Non-pigmented ciliary epithelial cell (primary cell): ENCODE measurements at regions not wholly inside any gene's neighbourhood (a gene's known extent, or its start where the extent isn't known, plus 50 kb on each side); places are given as distances from the start of the nearest gene placed in this dataset.

Source experiments
- DNase-seq: peaks from one replicate; pipeline ENCODE4 v3.0.0-alpha.2; 2010; ENCODE audit warnings: low read depth

- DNase-seq = no peak
Observed at GRCh38 chr1:57633881-57634280, 210.0 kb upstream of the DAB1 start.

DNA sequence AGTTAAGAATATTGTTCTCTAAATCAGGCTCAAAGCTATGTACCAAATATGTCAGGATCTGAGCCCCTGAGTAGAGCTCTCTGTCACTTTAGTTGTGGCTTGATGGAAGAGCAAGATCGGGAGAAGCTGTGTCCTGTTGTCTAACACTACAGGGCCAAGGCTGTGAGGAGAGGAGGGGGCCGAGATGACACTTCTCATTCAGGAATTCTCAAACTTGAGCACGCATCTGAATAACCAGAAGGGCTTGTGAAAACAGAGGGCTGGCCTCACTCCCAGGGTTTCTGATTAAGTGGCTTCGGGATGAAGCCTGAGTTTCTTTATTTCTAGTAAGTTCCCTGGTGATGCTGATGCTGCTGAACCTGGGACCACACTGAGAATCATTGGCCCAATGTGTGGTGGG is 209.2 kb upstream of the DAB1 start:
- DNase-seq = no peak

DNA sequence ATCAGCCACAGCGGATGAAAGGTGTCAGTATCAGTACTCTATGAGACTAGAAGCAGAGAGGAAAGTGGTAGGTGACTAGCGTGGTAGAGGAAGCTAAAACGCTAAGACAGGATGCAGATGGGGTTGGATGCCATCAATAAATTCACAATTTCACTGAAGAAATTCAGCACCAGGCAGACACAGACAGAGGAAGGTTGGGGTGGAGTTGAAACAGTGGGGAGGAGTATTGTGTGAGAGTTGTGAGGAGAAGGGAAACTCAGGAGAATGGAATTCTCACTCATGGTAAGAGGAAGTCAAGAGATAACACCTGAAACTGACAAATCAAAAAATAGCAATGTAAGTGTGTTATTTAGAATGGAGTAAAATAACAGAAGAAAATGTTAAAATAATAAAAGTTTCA is 208.5 kb upstream of the DAB1 start:
- peak; percentile 44 for DNase-seq

DNA sequence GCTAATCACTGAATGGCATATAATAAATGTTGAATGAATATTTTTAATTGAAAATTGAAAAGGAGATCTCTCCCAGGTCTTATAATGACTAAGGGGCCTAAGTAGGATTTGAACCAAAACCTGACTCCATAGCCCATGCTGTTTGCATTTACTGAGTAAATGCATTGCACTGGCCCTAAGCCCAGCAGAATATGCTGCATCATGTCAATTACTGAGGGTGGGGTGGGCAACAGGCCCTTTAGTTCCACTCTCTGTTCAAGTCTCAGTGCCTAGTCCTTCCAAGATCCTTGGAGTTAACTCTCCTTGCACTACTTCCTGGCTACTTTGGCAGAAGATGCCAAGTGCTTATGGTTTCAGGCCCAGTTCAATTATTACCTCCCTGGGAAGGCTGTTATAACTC is 203.8 kb upstream of the DAB1 start:
- no peak for DNase-seq

DNA sequence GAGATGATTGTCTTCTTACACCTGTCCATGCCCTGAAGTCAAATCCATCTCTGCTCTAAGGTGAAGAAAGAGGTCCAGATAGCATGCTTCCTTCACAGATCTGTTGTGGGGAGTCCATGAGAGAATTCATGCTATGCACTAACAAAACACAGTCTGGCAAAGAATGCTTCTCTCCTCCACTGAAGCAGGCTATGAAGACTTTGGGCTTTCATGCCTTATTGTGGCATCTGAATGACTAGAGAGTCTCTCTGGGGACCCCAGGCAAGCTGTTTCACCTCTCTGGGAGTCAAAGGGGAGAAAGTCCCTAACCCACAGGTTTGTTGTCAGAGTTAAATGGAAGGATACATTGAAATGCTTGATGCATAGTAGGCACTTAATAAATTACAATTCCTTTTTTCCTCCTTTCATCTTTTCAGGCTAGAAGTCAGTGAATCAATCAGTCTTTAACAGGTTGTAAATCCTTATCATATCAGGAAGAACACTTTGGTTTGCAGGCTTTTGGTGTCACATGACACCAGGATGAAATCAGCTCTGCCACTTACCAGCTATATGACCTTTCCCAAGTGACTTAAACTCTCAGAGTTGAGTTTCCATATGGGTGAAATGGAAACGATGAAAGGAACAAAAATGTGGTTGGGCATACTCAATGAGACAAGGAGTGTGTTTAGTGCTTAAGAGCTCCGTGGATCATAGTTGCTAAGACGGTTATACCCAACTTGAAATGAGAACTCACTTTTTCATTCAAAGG is 200.1 kb upstream of the DAB1 start:
- no peak for DNase-seq

GRCh38 chr1:57623039-57623790 is 199.4 kb upstream of the DAB1 start:
- peak; percentile 17 for DNase-seq

GRCh38 chr1:57621776-57622175 is 197.9 kb upstream of the DAB1 start:
- no peak for DNase-seq

- no peak for DNase-seq
Observed at GRCh38 chr1:57620605-57621004, 196.7 kb upstream of the DAB1 start.

- no peak for DNase-seq
Observed at GRCh38 chr1:57616921-57617320, 193.1 kb upstream of the DAB1 start.

DNA sequence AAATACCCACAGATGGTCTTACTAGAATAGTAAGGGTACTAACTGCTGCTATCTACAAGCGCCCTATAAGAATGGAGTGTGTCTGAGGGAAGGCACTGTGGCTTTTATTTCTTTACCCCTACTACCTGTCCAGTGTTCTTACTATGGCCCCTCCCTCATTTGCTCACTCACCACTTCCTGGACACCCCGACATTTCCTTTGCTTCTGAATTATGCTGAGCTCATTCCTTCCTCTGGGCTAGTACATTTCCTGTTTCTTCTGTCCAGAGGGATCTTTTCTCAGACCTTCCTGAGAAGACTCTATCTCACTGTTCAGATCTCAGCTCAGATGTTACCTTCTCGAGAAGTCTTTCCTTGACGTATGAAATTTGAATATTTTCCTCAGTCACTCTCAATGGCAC is 192.1 kb upstream of the DAB1 start:
- no peak for DNase-seq

DNA sequence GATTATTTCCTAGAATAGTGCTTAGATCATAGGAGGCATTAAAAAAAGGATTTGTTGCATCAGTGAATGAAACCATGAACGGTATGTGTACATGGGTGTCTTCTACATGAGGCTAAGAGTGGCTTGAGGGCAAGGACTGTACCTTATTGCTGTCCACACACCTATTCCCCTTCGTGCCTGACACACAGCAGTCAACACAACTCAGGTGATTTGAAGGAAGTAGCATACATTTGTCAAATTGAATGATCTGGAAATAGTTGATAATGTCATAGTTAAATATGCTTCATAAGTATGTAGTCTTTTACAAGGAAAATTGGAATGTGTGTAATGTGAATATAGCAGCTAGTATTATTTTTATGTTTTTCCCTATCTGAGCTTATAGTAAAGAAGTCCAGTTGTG is 189.0 kb upstream of the DAB1 start:
- no peak for DNase-seq

GRCh38 chr1:57605933-57606332 is 182.1 kb upstream of the DAB1 start:
- no peak for DNase-seq

- DNase-seq = no peak
Observed at GRCh38 chr1:57603696-57604095, 179.8 kb upstream of the DAB1 start.

DNA sequence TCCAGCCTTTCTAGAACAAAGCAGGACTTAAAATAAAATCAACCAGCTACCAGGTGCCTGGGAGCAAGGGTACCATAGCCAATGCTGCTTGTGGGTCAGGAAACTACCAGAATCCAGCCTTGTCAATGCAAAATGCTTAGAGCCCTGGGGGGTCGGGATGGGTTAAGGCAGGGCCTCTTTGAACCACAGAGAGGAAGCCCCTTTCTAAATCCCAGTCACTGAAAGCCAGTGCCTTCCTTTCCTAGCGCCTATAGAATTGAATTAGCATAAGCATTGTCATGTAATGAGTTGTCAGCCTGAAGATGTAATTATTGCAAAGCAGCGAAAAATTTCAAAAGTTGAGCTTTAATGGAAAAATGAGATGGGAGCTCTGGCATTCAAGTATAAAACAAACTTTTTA is 176.6 kb upstream of the DAB1 start:
- no peak for DNase-seq

GRCh38 chr1:57599236-57599994 is 175.6 kb upstream of the DAB1 start:
- DNase-seq = peak; percentile 31

GRCh38 chr1:57597036-57597435 is 173.2 kb upstream of the DAB1 start:
- no peak for DNase-seq

DNA sequence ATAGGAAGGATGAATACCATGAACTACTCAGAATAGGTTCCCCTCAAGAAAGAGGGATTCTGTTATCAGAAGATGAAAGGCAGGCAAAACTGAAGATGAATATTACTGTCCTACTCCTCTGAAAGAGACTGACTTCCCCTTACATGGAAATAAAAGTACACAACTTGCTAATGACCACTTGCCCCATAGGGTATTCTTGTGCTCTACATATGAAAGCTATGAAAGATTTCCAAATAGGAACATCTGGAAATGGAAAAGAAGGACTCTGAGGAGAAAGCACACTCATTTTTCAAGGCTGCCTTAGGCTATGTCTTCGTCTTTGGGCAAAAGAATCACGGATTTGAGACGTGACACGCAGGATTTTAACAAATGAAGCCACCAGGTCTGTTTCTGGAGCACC is 170.1 kb upstream of the DAB1 start:
- DNase-seq = no peak

DNA sequence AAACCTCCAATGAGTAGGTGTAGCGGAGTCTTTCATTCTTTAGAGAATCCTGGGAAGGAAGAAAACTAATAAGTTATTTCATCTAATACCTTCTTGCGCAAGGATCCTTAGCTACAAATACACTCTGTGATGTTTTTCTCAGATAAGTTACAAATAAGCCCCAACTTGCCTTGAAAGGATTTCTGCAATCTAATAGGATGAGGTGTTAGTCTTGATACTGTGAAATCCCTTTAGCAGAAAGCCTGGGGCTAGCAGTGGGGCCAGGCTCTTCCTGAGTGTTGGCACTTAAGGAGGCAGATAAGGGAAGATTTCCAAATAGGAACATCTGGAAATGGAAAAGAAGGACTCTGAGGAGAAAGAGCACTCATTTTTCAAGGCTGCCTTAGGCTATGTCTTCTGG is 168.0 kb upstream of the DAB1 start:
- no peak for DNase-seq

DNA sequence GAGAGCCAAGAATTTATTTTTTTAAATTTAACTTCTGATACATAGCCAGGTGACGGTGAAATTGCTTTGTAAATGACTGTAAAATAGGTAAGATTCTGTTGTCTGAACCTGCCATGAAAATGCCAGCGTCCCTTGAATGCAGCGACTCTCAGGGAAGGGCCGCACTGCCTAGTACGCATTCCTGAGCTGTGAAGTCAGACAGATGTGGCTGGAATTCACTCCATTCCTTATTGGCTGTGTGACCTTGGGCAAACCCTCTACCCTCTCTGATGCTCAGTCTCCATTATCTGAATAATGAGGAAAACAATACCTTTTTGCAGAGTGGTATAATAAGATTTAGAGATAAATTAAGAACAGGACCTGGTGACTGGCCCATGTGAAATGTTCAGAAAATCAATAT is 167.1 kb upstream of the DAB1 start:
- DNase-seq = no peak

DNA sequence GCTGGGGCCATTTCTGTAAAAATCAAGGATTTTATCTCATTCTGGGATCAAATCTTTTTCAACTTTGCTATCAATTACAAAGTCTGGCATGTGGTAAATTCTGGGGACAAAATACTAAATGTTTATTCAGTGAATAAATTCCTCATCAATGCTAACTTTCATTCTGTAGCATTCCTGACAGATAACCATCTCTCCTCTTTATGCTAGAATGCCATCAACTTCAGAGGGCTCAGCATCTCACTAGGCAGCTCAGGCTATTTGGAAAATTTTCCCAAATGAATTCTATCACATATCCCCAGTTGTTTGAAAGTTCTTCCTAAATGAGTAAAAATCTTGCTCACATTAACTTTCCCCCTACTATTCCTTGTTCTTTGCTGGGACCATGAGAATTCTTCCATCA is 163.0 kb upstream of the DAB1 start:
- no peak for DNase-seq

DNA sequence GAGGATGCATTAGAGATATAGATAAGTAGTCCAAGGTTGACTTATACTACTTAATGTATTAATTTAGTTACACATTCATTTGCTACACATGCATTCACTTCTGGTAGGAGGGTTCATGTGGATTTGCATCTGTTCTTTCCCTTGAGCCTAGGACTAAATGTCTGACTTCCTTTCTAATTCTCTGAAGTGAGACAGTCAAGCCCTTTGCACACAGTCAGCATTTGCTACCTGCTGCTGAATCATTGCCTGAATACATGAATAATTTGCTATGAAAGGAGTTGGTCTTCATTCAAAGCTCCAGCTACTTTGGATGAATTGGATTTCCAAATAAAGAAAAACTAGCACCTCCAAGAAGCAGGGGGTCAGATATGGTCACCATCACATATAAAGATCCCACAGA is 154.8 kb upstream of the DAB1 start:
- DNase-seq = no peak

DNA sequence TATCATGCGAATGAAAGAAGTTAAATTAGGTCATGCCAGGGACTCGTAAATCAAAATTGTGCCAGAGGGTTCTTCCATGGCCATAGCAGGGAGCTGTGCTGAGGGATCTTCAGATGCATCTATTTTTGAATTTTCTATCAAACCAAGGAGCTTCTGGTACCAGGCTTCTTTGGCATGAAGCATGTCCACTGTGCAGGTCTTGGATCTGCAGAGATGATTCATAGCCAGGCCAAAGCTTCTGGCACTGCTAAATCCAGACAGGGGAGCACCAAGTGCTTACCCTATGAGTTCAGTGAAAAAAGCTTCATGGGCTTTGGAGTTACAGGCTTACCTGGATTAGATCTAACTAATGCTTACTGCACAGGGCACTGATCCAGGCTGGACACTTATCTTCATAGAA is 154.2 kb upstream of the DAB1 start:
- no peak for DNase-seq

- no peak for DNase-seq
Observed at GRCh38 chr1:57576756-57577155, 152.9 kb upstream of the DAB1 start.
